Memory B cell (primary cell): ENCODE measurements at regions not wholly inside any gene's neighbourhood (a gene's known extent, or its start where the extent isn't known, plus 50 kb on each side); places are given as distances from the start of the nearest gene placed in this dataset.

Experiments used
- ATAC-seq: fragments of 150-1000 bp; cut with Tn5 transposase; 2 replicates; pipeline ENCODE4 v1.10.0; 2021; ENCODE audit warnings: low read depth, mild to moderate bottlenecking, moderate library complexity
- DNase-seq, 2 donors: peaks; one replicate each; pipeline ENCODE4 v3.0.0; 2022; ENCODE audit warnings: low spot score in 2 of 2
- H3K27ac Mint-ChIP-seq: one replicate; pipeline ENCODE4 v1.8.0; 2022; ENCODE audit warnings: mild to moderate bottlenecking, moderate library complexity, mixed read lengths
- H3K27me3 Mint-ChIP-seq: one replicate; pipeline ENCODE4 v1.8.0; 2022; ENCODE audit warnings: mixed read lengths
- H3K36me3 Mint-ChIP-seq: one replicate; pipeline ENCODE4 v1.8.0; 2022; ENCODE audit warnings: mild to moderate bottlenecking, mixed read lengths
- H3K4me1 Mint-ChIP-seq: one replicate; pipeline ENCODE4 v1.8.0; 2022; ENCODE audit warnings: mixed read lengths
- H3K4me3 Mint-ChIP-seq: one replicate; pipeline ENCODE4 v1.8.0; 2022; ENCODE audit warnings: mild to moderate bottlenecking, moderate library complexity, mixed read lengths
- H3K9me3 Mint-ChIP-seq: one replicate; pipeline ENCODE4 v1.8.0; 2022; ENCODE audit warnings: mixed read lengths

DNA sequence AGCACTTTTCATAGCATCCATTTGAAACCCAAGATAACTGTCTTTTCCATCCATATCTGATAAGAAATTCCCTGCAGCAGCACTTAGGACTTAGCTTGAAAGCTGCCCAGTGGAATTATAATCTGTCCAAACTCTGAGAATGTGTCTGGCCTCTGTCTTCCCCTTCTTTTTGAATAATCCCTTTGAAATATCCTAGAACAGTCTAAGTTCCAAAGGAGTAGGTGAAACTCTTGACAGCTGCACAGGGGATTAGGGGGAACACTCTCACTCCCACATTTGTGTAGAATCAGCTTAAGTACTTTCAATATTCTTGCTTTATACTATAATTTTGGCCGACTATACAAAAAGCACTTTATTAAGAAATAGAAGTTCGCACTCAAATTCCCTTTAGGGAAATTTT, 157.7 kb downstream of the PAPSS1 start:
- Mint-ChIP-seq H3K9me3 (peaks cover 9% of the 10 kb centered on the region), H3K27ac (no peak overlapping the region), H3K36me3 (no peaks in the 10 kb centered on the region), H3K27me3 (peaks cover 4% of the 10 kb centered on the region), H3K4me3 (no peak overlapping the region), H3K4me1 (no peaks in the 10 kb centered on the region)
- ATAC-seq (no peak), DNase-seq (no peak)

DNA sequence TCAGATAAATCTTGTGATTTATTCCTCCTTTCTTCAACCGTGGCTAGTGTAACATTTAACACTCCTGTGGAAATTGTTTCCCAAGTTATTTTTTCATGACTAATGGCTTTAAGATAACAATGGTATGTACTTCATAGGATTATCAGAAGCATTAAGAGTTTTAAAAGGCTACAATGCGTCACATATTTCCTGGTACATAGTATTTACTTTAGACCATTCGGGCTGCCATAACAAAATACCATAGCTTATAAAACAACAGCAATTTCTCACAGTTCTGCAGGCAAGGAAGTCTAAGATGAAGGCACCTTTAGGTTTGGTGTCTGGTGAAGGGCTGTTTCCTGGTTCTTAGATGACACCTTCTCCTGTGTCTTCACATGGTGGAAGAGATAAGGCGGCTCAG, 158.6 kb downstream of the PAPSS1 start:
- Mint-ChIP-seq H3K27me3 (peaks cover 4% of the 10 kb centered on the region), H3K4me1 (no peaks in the 10 kb centered on the region), H3K9me3 (peaks cover 7% of the 10 kb centered on the region), H3K27ac (no peak overlapping the region), H3K4me3 (no peak overlapping the region), H3K36me3 (no peaks in the 10 kb centered on the region)
- no peak for ATAC-seq
- no peak for DNase-seq

DNA sequence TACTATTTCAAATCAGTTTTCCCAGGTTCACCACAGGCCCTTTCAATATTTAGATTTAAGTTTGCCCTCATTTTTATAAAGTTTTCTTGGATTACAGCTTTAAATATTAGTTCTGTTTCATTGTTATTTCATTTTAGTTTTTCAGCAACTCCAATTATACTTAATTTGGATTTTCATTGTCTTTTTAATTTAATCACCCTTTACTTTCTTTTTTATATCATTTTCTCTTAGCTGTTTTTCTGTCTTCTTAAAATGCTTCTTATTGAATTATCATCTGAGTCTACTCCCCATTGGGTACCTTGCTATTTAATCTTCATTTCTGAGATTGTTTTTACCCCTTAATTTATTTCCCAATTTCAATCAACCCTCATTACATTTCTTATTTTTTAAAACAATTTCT, 160.4 kb downstream of the PAPSS1 start:
- Mint-ChIP-seq H3K27ac (no peak overlapping the region), H3K27me3 (peaks cover 4% of the 10 kb centered on the region), H3K4me1 (no peaks in the 10 kb centered on the region), H3K36me3 (no peaks in the 10 kb centered on the region), H3K9me3 (peaks cover 8% of the 10 kb centered on the region), H3K4me3 (no peak overlapping the region)
- no peak for DNase-seq
- ATAC-seq = no peak

DNA sequence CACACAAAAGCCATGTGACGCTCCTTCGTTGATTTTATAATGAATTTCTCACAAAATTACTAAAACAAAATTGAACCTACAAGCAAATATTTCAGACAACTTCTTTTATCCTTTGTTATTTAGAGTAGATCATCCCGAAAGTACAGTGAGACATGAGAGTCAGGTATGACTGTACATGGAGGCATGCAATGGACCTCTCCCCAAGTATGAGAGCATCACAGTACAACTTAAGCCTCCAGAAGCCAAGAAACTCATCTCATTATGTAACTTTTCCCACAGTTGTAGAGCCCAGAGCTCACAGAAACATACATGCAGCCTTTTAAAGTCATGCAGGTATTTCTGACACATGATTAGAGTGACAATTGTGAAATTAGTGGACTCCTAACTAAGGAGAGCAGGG, 167.7 kb downstream of the PAPSS1 start:
- DNase-seq = no peak
- Mint-ChIP-seq H3K4me3 (no peak overlapping the region), H3K27me3 (peaks cover 2% of the 10 kb centered on the region), H3K27ac (no peak overlapping the region), H3K36me3 (no peaks in the 10 kb centered on the region), H3K4me1 (no peaks in the 10 kb centered on the region), H3K9me3 (peaks cover 2% of the 10 kb centered on the region)
- ATAC-seq = no peak

DNA sequence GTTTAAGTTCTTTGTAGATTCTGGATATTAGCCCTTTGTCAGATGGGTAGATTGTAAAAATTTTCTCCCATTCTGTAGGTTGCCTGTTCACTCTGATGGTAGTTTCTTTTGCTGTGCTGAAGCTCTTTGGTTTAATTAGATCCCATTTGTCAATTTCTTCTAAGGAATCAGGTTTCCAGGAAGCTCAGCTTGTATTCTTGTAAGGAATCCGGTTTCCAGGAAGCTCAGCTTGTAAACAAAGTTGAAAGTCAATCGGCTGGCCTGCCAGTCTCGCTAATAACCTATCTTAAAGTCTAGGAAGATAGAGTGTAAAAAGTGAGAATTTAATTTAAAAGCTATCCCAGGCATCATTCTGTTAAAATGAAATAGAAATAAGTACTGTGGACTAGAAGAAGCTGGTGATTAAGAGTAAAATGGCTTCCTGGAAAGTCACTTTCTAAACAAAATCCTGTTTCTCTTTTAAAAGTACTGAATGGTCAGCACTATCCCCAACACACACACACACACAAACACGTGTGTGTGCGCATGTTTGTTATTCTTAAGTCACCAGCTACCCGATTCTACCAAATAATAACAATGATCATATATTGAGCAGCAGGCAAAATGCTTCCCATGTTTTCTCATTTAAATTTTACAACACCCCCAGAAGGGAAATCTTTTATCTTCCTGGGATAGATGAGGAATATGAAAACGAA, 171.7 kb downstream of the PAPSS1 start:
- Mint-ChIP-seq H3K27ac (no peak overlapping the region), H3K4me3 (no peak overlapping the region), H3K9me3 (no peaks in the 10 kb centered on the region), H3K27me3 (peaks cover 2% of the 10 kb centered on the region), H3K36me3 (no peaks in the 10 kb centered on the region), H3K4me1 (no peaks in the 10 kb centered on the region)
- DNase-seq (no peak), ATAC-seq (no peak)

DNA sequence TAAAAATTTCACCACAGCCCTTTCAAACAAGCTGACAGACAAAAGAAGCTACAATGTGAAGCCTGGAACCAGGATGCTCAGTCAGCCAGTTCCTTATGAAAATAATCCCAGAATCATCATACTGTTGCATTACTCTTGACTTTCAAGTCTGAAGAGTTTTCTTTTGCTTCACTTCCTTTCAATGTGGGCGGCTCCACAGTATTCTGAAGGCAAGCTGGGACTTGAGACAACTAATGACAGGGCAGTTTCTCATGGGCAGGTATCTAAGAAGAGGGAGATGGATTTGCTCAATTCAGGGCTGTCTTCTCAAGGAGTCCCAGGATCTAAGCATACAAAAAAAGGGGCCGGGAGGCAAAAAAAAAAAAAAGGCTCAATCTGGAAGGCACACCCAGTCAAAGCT, 173.4 kb downstream of the PAPSS1 start:
- H3K27ac Mint-ChIP-seq = no peak overlapping the region
- no peak for DNase-seq
- no peaks in the 10 kb centered on the region for H3K36me3 Mint-ChIP-seq
- H3K4me3 Mint-ChIP-seq = no peak overlapping the region
- H3K9me3 Mint-ChIP-seq = no peaks in the 10 kb centered on the region
- no peaks in the 10 kb centered on the region for H3K4me1 Mint-ChIP-seq
- peaks cover 2% of the 10 kb centered on the region for H3K27me3 Mint-ChIP-seq
- no peak for ATAC-seq

DNA sequence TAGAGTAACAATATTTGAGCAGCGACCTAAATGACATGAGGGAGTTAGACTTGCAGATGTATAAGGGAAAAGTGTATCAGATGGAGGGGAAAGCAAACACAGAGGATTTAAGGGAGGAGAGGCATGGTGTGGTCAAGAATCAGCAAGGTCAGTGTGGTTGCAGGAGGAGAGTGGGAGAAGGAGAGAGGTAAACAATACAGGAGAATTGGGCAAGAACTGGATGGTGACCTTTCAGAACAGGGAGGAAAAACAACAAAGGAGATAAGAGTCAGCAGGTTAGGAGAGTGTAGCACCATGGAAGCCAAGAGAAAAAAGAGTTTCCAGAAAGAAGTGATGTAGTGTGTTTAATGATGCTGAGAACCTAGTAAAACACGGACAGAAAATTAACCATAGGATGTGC, 178.5 kb downstream of the PAPSS1 start:
- peaks cover 3% of the 10 kb centered on the region for H3K27me3 Mint-ChIP-seq
- DNase-seq (no peak), ATAC-seq (no peak)
- no peaks in the 10 kb centered on the region for H3K9me3 Mint-ChIP-seq
- H3K27ac Mint-ChIP-seq = no peak overlapping the region
- no peaks in the 10 kb centered on the region for H3K36me3 Mint-ChIP-seq
- H3K4me3 Mint-ChIP-seq = no peak overlapping the region
- no peaks in the 10 kb centered on the region for H3K4me1 Mint-ChIP-seq

DNA sequence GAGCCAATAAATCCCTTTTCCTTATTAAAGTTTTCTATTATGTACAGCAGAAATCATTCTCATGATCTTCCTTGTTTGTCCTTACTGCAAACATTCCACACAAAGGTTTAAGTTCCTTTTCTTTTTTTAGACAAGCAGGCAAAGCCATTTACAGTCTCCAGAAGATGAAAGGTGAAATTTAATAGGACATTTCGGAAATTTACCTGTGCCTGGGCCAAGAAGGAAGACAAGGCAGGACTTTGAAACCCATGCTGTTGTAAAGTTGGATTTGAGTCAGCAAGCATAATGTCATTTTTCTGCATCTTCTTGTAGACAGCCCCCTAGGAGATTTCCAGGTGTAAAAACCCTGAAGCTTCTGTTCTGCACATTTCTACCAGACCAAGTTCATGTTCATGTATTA, 188.1 kb downstream of the PAPSS1 start:
- no peak for ATAC-seq
- no peaks in the 10 kb centered on the region for H3K36me3 Mint-ChIP-seq

DNA sequence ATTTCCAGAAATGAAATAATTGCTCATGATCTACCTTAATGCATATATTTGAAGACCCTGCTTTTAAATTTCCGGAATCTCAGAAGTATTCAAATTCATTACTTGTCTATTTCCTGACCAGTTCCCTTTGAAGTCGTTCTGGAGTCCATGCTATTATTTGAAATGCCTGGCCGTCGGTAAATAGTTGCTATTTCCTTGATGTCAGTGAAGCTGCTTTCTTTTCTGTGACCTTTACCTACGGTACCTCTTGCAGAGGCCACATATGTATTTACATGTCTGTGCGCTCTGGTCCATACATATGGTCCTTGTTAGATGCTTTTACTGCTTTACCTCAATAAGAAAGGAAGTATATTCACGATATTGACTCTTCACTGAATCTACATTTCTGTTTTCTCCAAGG, 199.7 kb downstream of the PAPSS1 start:
- Mint-ChIP-seq H3K9me3 (peaks cover 5% of the 10 kb centered on the region), H3K27ac (no peak overlapping the region), H3K27me3 (peaks cover 4% of the 10 kb centered on the region), H3K36me3 (no peaks in the 10 kb centered on the region), H3K4me1 (no peaks in the 10 kb centered on the region), H3K4me3 (no peak overlapping the region)
- no peak for ATAC-seq
- no peak for DNase-seq

More for the DNA sequence above, 188.1 kb downstream of the PAPSS1 start:
- Mint-ChIP-seq H3K9me3 (peaks cover 2% of the 10 kb centered on the region), H3K27me3 (no peaks in the 10 kb centered on the region), H3K27ac (no peak overlapping the region), H3K4me3 (no peak overlapping the region), H3K4me1 (no peaks in the 10 kb centered on the region)
- DNase-seq = no peak

DNA sequence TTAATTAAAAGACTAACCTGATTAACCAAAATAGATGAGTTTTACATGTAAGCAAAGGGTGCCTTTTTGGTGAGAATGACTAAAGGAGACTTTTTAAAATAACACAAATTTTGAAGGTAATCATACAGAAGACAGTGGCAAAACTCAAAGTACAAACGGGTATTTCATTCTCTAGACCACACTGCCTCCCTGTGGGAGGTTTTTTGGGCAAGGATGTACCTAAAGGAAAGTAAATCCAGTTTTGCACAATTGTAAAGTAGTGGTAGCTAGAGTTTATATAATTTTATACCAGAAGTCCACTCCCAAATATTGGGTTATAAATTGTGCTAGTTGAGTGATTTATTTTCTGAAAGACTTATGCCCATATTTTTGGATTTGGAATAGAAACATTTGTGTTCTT, 201.0 kb downstream of the PAPSS1 start:
- H3K4me3 Mint-ChIP-seq = no peak overlapping the region
- DNase-seq = no peak
- no peaks in the 10 kb centered on the region for H3K36me3 Mint-ChIP-seq

DNA sequence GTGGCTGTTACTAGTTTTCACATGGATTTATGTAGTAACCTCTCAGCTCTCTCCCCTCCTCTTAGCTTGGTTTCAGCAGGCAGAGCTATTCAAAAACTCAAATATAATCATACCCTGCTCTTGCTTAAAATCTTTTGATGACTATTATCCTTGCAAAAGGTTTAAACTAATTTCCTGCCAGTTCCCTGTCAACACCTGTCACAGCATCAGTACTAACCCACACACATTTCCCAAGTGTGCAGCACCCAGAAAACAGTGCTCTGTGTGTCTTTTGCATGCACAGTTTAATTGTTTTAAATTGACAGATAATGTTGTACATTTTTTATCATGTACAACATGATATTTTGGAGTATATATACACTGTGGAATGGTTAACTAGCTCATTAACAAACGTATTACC, 202.0 kb downstream of the PAPSS1 start:
- no peak for DNase-seq
- Mint-ChIP-seq H3K36me3 (no peaks in the 10 kb centered on the region), H3K9me3 (peaks cover 8% of the 10 kb centered on the region), H3K4me1 (no peaks in the 10 kb centered on the region), H3K27me3 (peaks cover 4% of the 10 kb centered on the region), H3K4me3 (no peak overlapping the region), H3K27ac (no peak overlapping the region)
- ATAC-seq = no peak

More for the DNA sequence above, 201.0 kb downstream of the PAPSS1 start:
- H3K27me3 Mint-ChIP-seq = peaks cover 4% of the 10 kb centered on the region
- H3K9me3 Mint-ChIP-seq = peaks cover 8% of the 10 kb centered on the region
- H3K4me1 Mint-ChIP-seq = no peaks in the 10 kb centered on the region
- no peak overlapping the region for H3K27ac Mint-ChIP-seq
- ATAC-seq = no peak

DNA sequence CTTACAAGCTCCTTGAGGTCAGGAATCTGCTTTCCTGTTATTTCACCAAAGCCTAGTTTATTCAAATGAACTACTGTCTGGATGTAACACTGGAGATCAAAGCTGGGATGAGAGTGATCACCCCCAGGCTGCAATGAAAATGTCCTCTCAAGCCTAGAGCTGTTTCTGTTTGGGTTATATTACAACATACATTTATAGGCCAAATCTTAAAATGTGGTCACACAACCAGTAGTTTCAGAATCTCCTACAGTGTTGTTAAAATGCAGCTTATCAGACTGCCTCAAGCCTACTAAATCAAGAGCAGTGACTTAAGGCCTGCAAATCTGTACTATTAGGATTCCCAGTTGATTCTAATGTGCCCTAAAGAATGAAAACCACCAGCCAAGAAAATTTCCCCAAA, 207.5 kb downstream of the PAPSS1 start:
- Mint-ChIP-seq H3K27me3 (no peaks in the 10 kb centered on the region), H3K4me3 (no peak overlapping the region), H3K27ac (no peak overlapping the region), H3K36me3 (no peaks in the 10 kb centered on the region), H3K9me3 (peaks cover 4% of the 10 kb centered on the region), H3K4me1 (no peaks in the 10 kb centered on the region)
- DNase-seq (no peak), ATAC-seq (no peak)

DNA sequence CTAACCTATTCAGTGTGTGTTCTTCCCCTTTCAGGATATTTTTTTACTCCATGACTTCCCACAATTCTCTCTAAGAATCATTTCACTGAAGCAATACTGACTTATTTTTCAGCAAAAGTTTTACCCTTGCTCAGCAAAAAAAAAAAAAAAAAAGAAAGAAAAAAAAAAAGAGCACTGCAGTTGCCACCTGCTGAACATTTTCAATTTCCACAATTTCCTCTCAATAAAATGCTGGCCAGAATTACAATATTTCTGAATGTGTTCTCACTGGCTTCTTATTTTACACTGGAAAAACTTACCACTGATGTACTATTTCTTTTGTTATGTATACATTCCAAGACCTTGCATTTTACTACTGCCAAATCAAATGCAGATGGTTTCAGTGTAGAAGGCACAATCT, 210.4 kb downstream of the PAPSS1 start:
- DNase-seq = no peak
- no peak for ATAC-seq
- no peaks in the 10 kb centered on the region for H3K4me1 Mint-ChIP-seq
- no peak overlapping the region for H3K4me3 Mint-ChIP-seq
- no peak overlapping the region for H3K27ac Mint-ChIP-seq
- H3K27me3 Mint-ChIP-seq = no peaks in the 10 kb centered on the region
- peaks cover under 1% of the 10 kb centered on the region for H3K9me3 Mint-ChIP-seq
- H3K36me3 Mint-ChIP-seq = no peaks in the 10 kb centered on the region

DNA sequence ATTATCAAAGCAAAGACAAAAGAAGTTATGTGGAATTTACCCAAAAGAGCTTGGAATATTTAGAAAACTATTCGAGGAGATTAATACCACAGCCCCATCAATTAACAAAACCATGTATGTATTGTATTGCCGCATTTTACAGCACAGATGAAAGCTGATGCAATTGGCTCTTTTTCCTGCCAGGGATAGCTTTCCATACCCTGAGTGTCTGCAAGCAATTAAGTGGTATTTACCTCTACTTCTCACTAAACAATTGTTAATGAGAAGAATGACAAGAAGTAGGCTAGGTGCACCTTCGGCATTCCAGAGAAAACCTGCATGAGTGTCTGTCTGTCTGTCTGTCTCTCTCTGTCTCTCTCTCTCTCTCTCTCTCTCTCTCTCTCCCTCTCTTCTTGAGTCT, 219.5 kb downstream of the PAPSS1 start:
- DNase-seq (no peak), ATAC-seq (no peak)
- Mint-ChIP-seq H3K4me3 (no peak overlapping the region), H3K4me1 (no peaks in the 10 kb centered on the region), H3K36me3 (no peaks in the 10 kb centered on the region), H3K27ac (no peak overlapping the region), H3K9me3 (peaks cover 6% of the 10 kb centered on the region), H3K27me3 (peaks cover 4% of the 10 kb centered on the region)

DNA sequence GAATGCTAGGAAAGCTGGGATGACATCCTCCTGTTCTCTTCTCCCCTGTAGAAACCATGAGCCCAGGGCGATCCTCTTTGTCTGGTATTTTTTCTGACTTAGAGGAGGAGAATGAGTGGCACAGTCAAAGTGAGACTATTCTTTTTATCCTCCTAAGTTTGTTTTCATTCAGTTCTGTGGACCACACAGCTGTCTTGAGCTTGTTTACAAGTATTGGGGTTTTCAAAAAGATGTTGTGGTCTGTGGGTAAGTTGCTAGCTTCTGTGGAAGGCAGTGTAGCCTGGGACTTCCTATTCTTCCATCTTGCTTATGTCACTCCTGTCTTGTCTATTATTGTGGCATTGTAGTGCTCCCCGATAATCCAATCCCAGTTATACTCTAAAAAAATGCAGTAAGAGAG, 223.0 kb downstream of the PAPSS1 start:
- peaks cover 4% of the 10 kb centered on the region for H3K9me3 Mint-ChIP-seq
- ATAC-seq = no peak
- H3K27me3 Mint-ChIP-seq = peaks cover 4% of the 10 kb centered on the region
- no peaks in the 10 kb centered on the region for H3K36me3 Mint-ChIP-seq
- DNase-seq = no peak
- H3K4me1 Mint-ChIP-seq = no peaks in the 10 kb centered on the region
- no peak overlapping the region for H3K4me3 Mint-ChIP-seq
- H3K27ac Mint-ChIP-seq = no peak overlapping the region
